PC-3 (cell line): ENCODE measurements at regions not wholly inside any gene's neighbourhood (a gene's known extent, or its start where the extent isn't known, plus 50 kb on each side); places are given as distances from the start of the nearest gene placed in this dataset.

Experiments used
- ATAC-seq: fragments of 200-7000 bp; cut with Tn5 transposase; 2 replicates; pipeline ENCODE4 v1.9.1; 2020; ENCODE audit warnings: mild to moderate bottlenecking, moderate library complexity
- BruUV-seq: library from RNA; stranded (reverse); fragments of 400-500 nt; replicated peaks from 2 replicates; lab custom pipeline; 2021; lab: Mats Ljungman, UMichigan
- CTCF ChIA-PET: fragments of 300-600 bp; sonication (Branson Sonifier 250); formaldehyde crosslinking; loops from one replicate; lab custom pipeline; 2022; ENCODE audit warnings: antibody characterized with exemption; lab: Charles Lee
- POLR2A ChIA-PET: fragments of 300-600 bp; sonication (Branson Sonifier 250); formaldehyde crosslinking; loops from one replicate; lab custom pipeline; 2022; ENCODE audit warnings: antibody characterized with exemption; ENCODE audit not compliant: unreplicated experiment; lab: Charles Lee
- DNase-seq: peaks from one replicate; pipeline ENCODE4 v3.0.0-alpha.2; 2015
- H2AFZ ChIP-seq: fragments of 300-600 bp; sonication (generic); 2 replicates; pipeline ENCODE4 v1.6.0; 2016; ENCODE audit warnings: antibody characterized with exemption, low read length
- H3F3A ChIP-seq: fragments of 300-600 bp; sonication (generic); one replicate; pipeline ENCODE4 v1.6.0; 2017; ENCODE audit warnings: antibody characterized with exemption, low read length, control low read depth, mild to moderate bottlenecking; ENCODE audit not compliant: unreplicated experiment
- H3K27ac ChIP-seq: fragments of 300-600 bp; sonication (generic); 2 replicates; pipeline ENCODE4 v1.5.1; 2016; ENCODE audit warnings: mild to moderate bottlenecking, low read length
- H3K27me3 ChIP-seq: fragments of 300-600 bp; sonication (generic); 2 replicates; pipeline ENCODE4 v1.6.1; 2016; ENCODE audit warnings: low read length, mixed read lengths
- H3K36me3 ChIP-seq: fragments of 300-600 bp; sonication (generic); 2 replicates; pipeline ENCODE4 v1.6.1; 2016; ENCODE audit warnings: low read depth, mixed run types, low read length, mixed read lengths
- H3K4me1 ChIP-seq: fragments of 300-600 bp; sonication (generic); 2 replicates; pipeline ENCODE4 v1.5.1; 2016; ENCODE audit warnings: low read length; ENCODE audit not compliant: insufficient read depth
- H3K4me2 ChIP-seq: fragments of 300-600 bp; sonication (generic); 2 replicates; pipeline ENCODE4 v1.6.0; 2016; ENCODE audit warnings: low read length
- H3K4me3 ChIP-seq: fragments of 300-600 bp; sonication (generic); 2 replicates; pipeline ENCODE4 v1.5.1; 2016; ENCODE audit warnings: mild to moderate bottlenecking, low read length, mixed read lengths
- H3K79me2 ChIP-seq: fragments of 300-600 bp; sonication (generic); 2 replicates; pipeline ENCODE4 v1.6.1; 2017; ENCODE audit warnings: low read length, mixed read lengths
- H3K9ac ChIP-seq: fragments of 300-600 bp; sonication (generic); 2 replicates; pipeline ENCODE4 v1.6.0; 2016; ENCODE audit warnings: mild to moderate bottlenecking, low read length
- H3K9me2 ChIP-seq: fragments of 300-600 bp; sonication (generic); replicated peaks from 2 replicates; pipeline ENCODE4 v1.6.1; 2016; ENCODE audit warnings: mixed run types, low read length, mixed read lengths
- H3K9me3 ChIP-seq: fragments of 300-600 bp; sonication (generic); 2 replicates; pipeline ENCODE4 v1.6.1; 2016; ENCODE audit warnings: low read length, mixed read lengths
- H4K20me1 ChIP-seq: fragments of 300-600 bp; sonication (generic); 2 replicates; pipeline ENCODE4 v1.6.1; 2016; ENCODE audit warnings: low read length, mixed read lengths
- EZH2 ChIP-seq: fragments of 300-600 bp; sonication (generic); IDR thresholded peaks from one replicate; pipeline ENCODE4 v1.6.1; 2017; ENCODE audit warnings: antibody characterized with exemption, mild to moderate bottlenecking, low read length; ENCODE audit not compliant: unreplicated experiment
- EZH2phosphoT487 ChIP-seq: fragments of 300-600 bp; sonication (generic); IDR thresholded peaks from 2 replicates; pipeline ENCODE4 v1.6.1; 2018; ENCODE audit warnings: mild to moderate bottlenecking, antibody characterized with exemption, low read length, borderline replicate concordance
- intact Hi-C: fragments of 100-400 bp; cut with micrococcal nuclease; formaldehyde crosslinking; loops from 2 replicates; pipeline ENCODE4 v1.9.0; 2023
- TF ChIP-seq, protein P1 (sequence below): fragments of 300-600 bp; sonication (generic); conservative IDR thresholded peaks from 2 replicates; pipeline ENCODE4 v1.5.1; 2017; ENCODE audit warnings: antibody characterized with exemption, low read depth, mild to moderate bottlenecking, low read length

GRCh38 chr6:141532211-141532610, 600.5 kb upstream of the GJE1 start:
- no peak for TF ChIP-seq EZH2phosphoT487
- TF ChIP-seq EZH2: no peak
- TF ChIP-seq, protein P1, sequence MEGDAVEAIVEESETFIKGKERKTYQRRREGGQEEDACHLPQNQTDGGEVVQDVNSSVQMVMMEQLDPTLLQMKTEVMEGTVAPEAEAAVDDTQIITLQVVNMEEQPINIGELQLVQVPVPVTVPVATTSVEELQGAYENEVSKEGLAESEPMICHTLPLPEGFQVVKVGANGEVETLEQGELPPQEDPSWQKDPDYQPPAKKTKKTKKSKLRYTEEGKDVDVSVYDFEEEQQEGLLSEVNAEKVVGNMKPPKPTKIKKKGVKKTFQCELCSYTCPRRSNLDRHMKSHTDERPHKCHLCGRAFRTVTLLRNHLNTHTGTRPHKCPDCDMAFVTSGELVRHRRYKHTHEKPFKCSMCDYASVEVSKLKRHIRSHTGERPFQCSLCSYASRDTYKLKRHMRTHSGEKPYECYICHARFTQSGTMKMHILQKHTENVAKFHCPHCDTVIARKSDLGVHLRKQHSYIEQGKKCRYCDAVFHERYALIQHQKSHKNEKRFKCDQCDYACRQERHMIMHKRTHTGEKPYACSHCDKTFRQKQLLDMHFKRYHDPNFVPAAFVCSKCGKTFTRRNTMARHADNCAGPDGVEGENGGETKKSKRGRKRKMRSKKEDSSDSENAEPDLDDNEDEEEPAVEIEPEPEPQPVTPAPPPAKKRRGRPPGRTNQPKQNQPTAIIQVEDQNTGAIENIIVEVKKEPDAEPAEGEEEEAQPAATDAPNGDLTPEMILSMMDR: no peak
- intact Hi-C loops: no loop called here
- no peak for DNase-seq
- no TSS peak for BruUV-seq
- Histone ChIP-seq H3K9ac (no peak overlapping the region), H3K4me2 (no peak overlapping the region), H2AFZ (no peak overlapping the region), H3K9me2 (no peaks in the 10 kb centered on the region), H3K36me3 (no peaks in the 10 kb centered on the region), H3K4me3 (no peak overlapping the region), H3K4me1 (no peaks in the 10 kb centered on the region), H4K20me1 (no peaks in the 10 kb centered on the region), H3K27me3 (no peaks in the 10 kb centered on the region), H3F3A (no peaks in the 10 kb centered on the region), H3K79me2 (no peaks in the 10 kb centered on the region), H3K27ac (no peak overlapping the region), H3K9me3 (no peaks in the 10 kb centered on the region)
- ChIA-PET CTCF (no interaction called here), POLR2A (no interaction called here)
- no peak for ATAC-seq

GRCh38 chr6:141531040-141531439, 601.7 kb upstream of the GJE1 start:
- Histone ChIP-seq H4K20me1 (no peaks in the 10 kb centered on the region), H2AFZ (no peak overlapping the region), H3K36me3 (no peaks in the 10 kb centered on the region), H3K4me1 (no peaks in the 10 kb centered on the region), H3K9ac (no peak overlapping the region), H3K9me2 (no peaks in the 10 kb centered on the region), H3K9me3 (no peaks in the 10 kb centered on the region), H3K4me2 (no peak overlapping the region), H3K79me2 (no peaks in the 10 kb centered on the region), H3K27me3 (no peaks in the 10 kb centered on the region), H3F3A (no peaks in the 10 kb centered on the region), H3K4me3 (no peak overlapping the region), H3K27ac (no peak overlapping the region)
- DNase-seq: no peak
- CTCF ChIA-PET: no interaction called here
- intact Hi-C loops: no loop called here
- ATAC-seq: no peak
- POLR2A ChIA-PET: no interaction called here
- TF ChIP-seq EZH2 (no peak), EZH2phosphoT487 (no peak)
- TF ChIP-seq, protein P1: no peak
- no TSS peak for BruUV-seq

DNA sequence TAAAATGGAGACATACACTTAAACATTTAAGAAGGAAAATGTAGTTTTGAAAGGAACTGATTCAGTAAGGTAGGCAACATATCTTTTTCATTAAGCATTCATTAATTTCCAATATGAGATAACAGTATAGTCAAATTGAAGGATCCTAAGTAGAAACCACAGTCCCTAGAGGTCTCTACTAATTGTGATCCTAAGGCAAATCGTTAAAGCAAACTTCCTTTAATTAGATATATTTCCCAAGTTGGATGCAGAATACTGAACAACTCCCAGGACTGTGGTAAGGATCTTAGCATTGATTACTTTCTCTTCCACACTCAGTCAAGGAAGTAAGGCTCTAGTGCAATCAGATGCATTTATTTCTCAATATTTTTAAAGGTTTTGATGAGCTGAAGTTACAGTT, 604.1 kb upstream of the GJE1 start:
- Histone ChIP-seq H2AFZ (no peak overlapping the region), H3K4me1 (no peaks in the 10 kb centered on the region), H3K27me3 (no peaks in the 10 kb centered on the region), H3K9me2 (no peaks in the 10 kb centered on the region), H3K9me3 (no peaks in the 10 kb centered on the region), H3K4me3 (no peak overlapping the region), H3K79me2 (no peaks in the 10 kb centered on the region), H3K9ac (no peak overlapping the region), H3F3A (no peaks in the 10 kb centered on the region), H3K36me3 (no peaks in the 10 kb centered on the region), H4K20me1 (no peaks in the 10 kb centered on the region), H3K4me2 (no peak overlapping the region), H3K27ac (no peak overlapping the region)
- BruUV-seq: no TSS peak
- ATAC-seq (no peak), DNase-seq (no peak)
- TF ChIP-seq EZH2phosphoT487 (no peak), EZH2 (no peak)
- TF ChIP-seq, protein P1: no peak
- POLR2A ChIA-PET: no interaction called here
- intact Hi-C loops: no loop called here
- CTCF ChIA-PET: no interaction called here
